H9 (cell line): ENCODE measurements at regions not wholly inside any gene's neighbourhood (a gene's known extent, or its start where the extent isn't known, plus 50 kb on each side); places are given as distances from the start of the nearest gene placed in this dataset.

Experiments used
- DNase-seq: peaks from one replicate; pipeline ENCODE4 v3.0.0-alpha.2; 2017
- H2AFZ ChIP-seq: one replicate; pipeline ENCODE4 v1.6.1; 2013; ENCODE audit warnings: mild to moderate bottlenecking, low read length, control low read depth, moderate library complexity
- H2AK5ac ChIP-seq: 2 replicates; pipeline ENCODE4 v1.6.1; 2013; ENCODE audit warnings: low read length, control low read depth, mixed read lengths; ENCODE audit not compliant: insufficient read length
- H2BK120ac ChIP-seq: one replicate; pipeline ENCODE4 v1.6.1; 2013; ENCODE audit warnings: low read depth, mild to moderate bottlenecking, low read length, control low read depth, inconsistent platforms; ENCODE audit not compliant: poor library complexity, severe bottlenecking
- H2BK12ac ChIP-seq: 2 replicates; pipeline ENCODE4 v1.6.1; 2013; ENCODE audit warnings: low read length, control low read depth, mixed read lengths, low read depth; ENCODE audit not compliant: insufficient read length
- H2BK15ac ChIP-seq: 2 replicates; pipeline ENCODE4 v1.6.1; 2013; ENCODE audit warnings: low read depth, low read length, control low read depth
- H2BK20ac ChIP-seq: one replicate; pipeline ENCODE4 v1.6.1; 2013; ENCODE audit warnings: low read depth, mild to moderate bottlenecking, low read length, control low read depth, inconsistent platforms; ENCODE audit not compliant: poor library complexity, severe bottlenecking
- H2BK5ac ChIP-seq: 2 replicates; pipeline ENCODE4 v1.6.1; 2013; ENCODE audit warnings: low read length, control low read depth, mixed read lengths; ENCODE audit not compliant: insufficient read length
- H3K14ac ChIP-seq: 2 replicates; pipeline ENCODE4 v1.6.1; 2013; ENCODE audit warnings: low read length, control low read depth; ENCODE audit not compliant: insufficient read depth
- H3K18ac ChIP-seq: 2 replicates; pipeline ENCODE4 v1.6.1; 2013; ENCODE audit warnings: low read depth, mild to moderate bottlenecking, mixed read lengths, low read length, control low read depth; ENCODE audit not compliant: insufficient read length
- H3K23ac ChIP-seq: 2 replicates; pipeline ENCODE4 v1.6.1; 2013; ENCODE audit warnings: low read length, control low read depth, mixed read lengths, low read depth; ENCODE audit not compliant: insufficient read length
- H3K23me2 ChIP-seq: 2 replicates; pipeline ENCODE4 v1.6.1; 2013; ENCODE audit warnings: low read depth, mild to moderate bottlenecking, mixed read lengths, low read length, control low read depth; ENCODE audit not compliant: insufficient read length, poor library complexity, severe bottlenecking
- H3K27ac ChIP-seq: 2 replicates; pipeline ENCODE4 v1.5.1; 2013; ENCODE audit warnings: low read length, control low read depth, mixed read lengths, low read depth; ENCODE audit not compliant: insufficient read length
- H3K27me3 ChIP-seq: 2 replicates; pipeline ENCODE4 v1.6.1; 2013; ENCODE audit warnings: low read length, control low read depth, inconsistent platforms; ENCODE audit not compliant: insufficient read depth
- H3K4ac ChIP-seq: 2 replicates; pipeline ENCODE4 v1.6.1; 2013; ENCODE audit warnings: low read depth, mild to moderate bottlenecking, control low read depth, inconsistent platforms, low read length, moderate library complexity
- H3K4me1 ChIP-seq: 2 replicates; pipeline ENCODE4 v1.6.1; 2013; ENCODE audit warnings: low read length, control low read depth, inconsistent platforms; ENCODE audit not compliant: insufficient read depth
- H3K4me2 ChIP-seq: 2 replicates; pipeline ENCODE4 v1.6.1; 2013; ENCODE audit warnings: low read length, control low read depth, mixed read lengths; ENCODE audit not compliant: insufficient read length, insufficient read depth
- H3K56ac ChIP-seq: 2 replicates; pipeline ENCODE4 v1.6.1; 2013; ENCODE audit warnings: low read depth, mild to moderate bottlenecking, mixed read lengths, low read length, control low read depth; ENCODE audit not compliant: insufficient read length
- H3K79me1 ChIP-seq: 2 replicates; pipeline ENCODE4 v1.6.1; 2013; ENCODE audit warnings: low read depth, mild to moderate bottlenecking, moderate library complexity, low read length, control low read depth, inconsistent platforms; ENCODE audit not compliant: insufficient read depth, poor library complexity, severe bottlenecking
- H3K79me2 ChIP-seq: 2 replicates; pipeline ENCODE4 v1.6.1; 2013; ENCODE audit warnings: low read length, control low read depth, inconsistent platforms; ENCODE audit not compliant: insufficient read depth
- H3K9ac ChIP-seq: 2 replicates; pipeline ENCODE4 v1.6.1; 2013; ENCODE audit warnings: low read length, control low read depth, mixed read lengths; ENCODE audit not compliant: insufficient read length; ENCODE audit errors: extremely low read depth
- H3K9me3 ChIP-seq: one replicate; pipeline ENCODE4 v1.6.1; 2013; ENCODE audit warnings: low read depth, low read length, inconsistent platforms; ENCODE audit not compliant: control insufficient read depth
- H3T11ph ChIP-seq: one replicate; pipeline ENCODE4 v1.6.1; 2013; ENCODE audit warnings: mild to moderate bottlenecking, low read length, control low read depth, inconsistent platforms
- H4K20me1 ChIP-seq: one replicate; pipeline ENCODE4 v1.6.1; 2013; ENCODE audit not compliant: control insufficient read depth, insufficient read length, insufficient read depth
- H4K5ac ChIP-seq: 2 replicates; pipeline ENCODE4 v1.6.1; 2013; ENCODE audit warnings: low read depth, mild to moderate bottlenecking, mixed read lengths, low read length, control low read depth; ENCODE audit not compliant: insufficient read length
- H4K8ac ChIP-seq: replicated peaks from 2 replicates; pipeline ENCODE4 v1.6.1; 2013; ENCODE audit warnings: low read length, control low read depth, mixed read lengths, low read depth; ENCODE audit not compliant: insufficient read length
- H4K91ac ChIP-seq: 2 replicates; pipeline ENCODE4 v1.6.1; 2013; ENCODE audit warnings: low read depth, mild to moderate bottlenecking, moderate library complexity, mixed read lengths, low read length, control low read depth; ENCODE audit not compliant: insufficient read length
- H3K27ac Mint-ChIP-seq, 3 experiments: 2 replicates in 2 of 3; 3 replicates in 1 of 3; pipeline ENCODE4 v1.8.0; 2020 to 2021; ENCODE audit warnings: mixed read lengths in 3 of 3, mild to moderate bottlenecking in 1 of 3, moderate library complexity in 1 of 3
- H3K27me3 Mint-ChIP-seq: 2 replicates; pipeline ENCODE4 v1.8.0; 2021; ENCODE audit warnings: low read depth, mild to moderate bottlenecking, moderate library complexity, mixed read lengths
- H3K36me3 Mint-ChIP-seq, 3 experiments: 2 replicates in 2 of 3; 3 replicates in 1 of 3; pipeline ENCODE4 v1.8.0; 2020 to 2021; ENCODE audit warnings: low read depth in 3 of 3, mixed read lengths in 3 of 3; ENCODE audit not compliant: insufficient read depth in 1 of 3
- H3K4me1 Mint-ChIP-seq, 2 experiments: 2 replicates each; pipeline ENCODE4 v1.8.0; 2020; ENCODE audit warnings: mixed read lengths in 2 of 2
- H3K4me3 Mint-ChIP-seq, 2 experiments: 2 replicates in 1 of 2; 3 replicates in 1 of 2; pipeline ENCODE4 v1.8.0; 2020 to 2021; ENCODE audit warnings: mild to moderate bottlenecking in 2 of 2, mixed read lengths in 2 of 2, moderate library complexity in 1 of 2
- H3K9me3 Mint-ChIP-seq, 2 experiments: 2 replicates in 1 of 2; 3 replicates in 1 of 2; pipeline ENCODE4 v1.8.0; 2020; ENCODE audit warnings: mild to moderate bottlenecking in 2 of 2, mixed read lengths in 2 of 2, moderate library complexity in 1 of 2
- CTCF ChIP-seq: fragments of 200-600 bp; sonication (generic); conservative IDR thresholded peaks from 3 replicates; pipeline ENCODE4 v1.8.0; 2021; ENCODE audit warnings: antibody characterized with exemption, mild to moderate bottlenecking
- WGBS: extraction: QIAGEN DNeasy Blood & Tissue Kit; methylation state at CpG from one replicate; pipeline ENCODE4 v1.1.7; 2013; ENCODE audit warnings: missing lambda C conversion rate, low lambda C conversion rate, mixed read lengths; ENCODE audit not compliant: insufficient read length; ENCODE audit errors: extremely low coverage; 5-methylcytosine and 5-hydroxymethylcytosine counted together

- H3K14ac ChIP-seq, result no peak overlapping the region
- H2BK12ac ChIP-seq, result no peak overlapping the region
- no peaks in the 10 kb centered on the region for H3K9me3 ChIP-seq
- no peaks in the 10 kb centered on the region for H4K20me1 ChIP-seq
- no peak overlapping the region for H3K56ac ChIP-seq
- peaks cover 12 to 16% of the 10 kb centered on the region in 2 experiments for H3K9me3 Mint-ChIP-seq
- no peak overlapping the region for H3K4ac ChIP-seq
- H3K18ac ChIP-seq, result no peak overlapping the region
- no peak overlapping the region for H3K9ac ChIP-seq
- no CpG with 5 or more reads among the region's 2 CpGs for WGBS
- H3K79me1 ChIP-seq, result no peaks in the 10 kb centered on the region
- H4K8ac ChIP-seq, result no peak overlapping the region
- H3K4me1 Mint-ChIP-seq, result peaks cover 4% of the 10 kb centered on the region in 2 experiments; a peak in 2 of 4 replicates
- H4K5ac ChIP-seq, result no peak overlapping the region
- no peaks in the 10 kb centered on the region for H3K79me2 ChIP-seq
- H3K4me3 Mint-ChIP-seq, result no peak overlapping the region
- no peaks in the 10 kb centered on the region for H3K23me2 ChIP-seq
- no peak overlapping the region for H4K91ac ChIP-seq
- H2AFZ ChIP-seq, result no peak overlapping the region
- H3K27me3 ChIP-seq, result no peaks in the 10 kb centered on the region
- no peak for DNase-seq
- TF ChIP-seq CTCF, result no peak
- H2BK5ac ChIP-seq, result no peak overlapping the region
- no peak overlapping the region for H3K23ac ChIP-seq
- H3K4me2 ChIP-seq, result no peak overlapping the region
- H3K27ac ChIP-seq, result no peak overlapping the region
- no peak overlapping the region for H2BK20ac ChIP-seq
- no peak overlapping the region for H2BK15ac ChIP-seq
- H3T11ph ChIP-seq, result no peak overlapping the region
- H3K27ac Mint-ChIP-seq, result no peak overlapping the region
- no peak overlapping the region for H2BK120ac ChIP-seq
- no peak overlapping the region for H2AK5ac ChIP-seq
- no peaks in the 10 kb centered on the region for H3K4me1 ChIP-seq
- H3K27me3 Mint-ChIP-seq, result no peaks in the 10 kb centered on the region
- H3K36me3 Mint-ChIP-seq, result peaks cover 3 to 16% (median 14%) of the 10 kb centered on the region in 3 experiments; a peak in 5 of 7 replicates
Observed at GRCh38 chr6:133726188-133726587, 162.7 kb upstream of the TCF21 start.
